Loucy (cell line): ENCODE measurements at regions not wholly inside any gene's neighbourhood (a gene's known extent, or its start where the extent isn't known, plus 50 kb on each side); places are given as distances from the start of the nearest gene placed in this dataset.

Source experiments
- CTCF ChIP-seq: fragments of 200-600 bp; sonication (generic); conservative IDR thresholded peaks from 2 replicates; pipeline ENCODE4 v1.5.1; 2014; ENCODE audit warnings: mild to moderate bottlenecking, antibody characterized with exemption, low read length
- EZH2phosphoT487 ChIP-seq: fragments of 200-600 bp; IDR thresholded peaks from 2 replicates; pipeline ENCODE4 v1.6.1; 2018; ENCODE audit warnings: antibody characterized with exemption, mild to moderate bottlenecking, moderate library complexity, borderline replicate concordance

- TF ChIP-seq CTCF (no peak), EZH2phosphoT487 (no peak)
Observed at GRCh38 chr5:110347781-110348180, 378.7 kb downstream of the TMEM232 start.
